NCI-H2107 treated with DMSO at 0.1 percent for 48 hours (cell line): ENCODE measurements at regions not wholly inside any gene's neighbourhood (a gene's known extent, or its start where the extent isn't known, plus 50 kb on each side); places are given as distances from the start of the nearest gene placed in this dataset.

Experiments
- DNase-seq: peaks from one replicate; lab custom pipeline; 2025; ENCODE audit not compliant: unreplicated experiment; lab: John Stamatoyannopoulos, UW

GRCh38 chr4:14284578-14284977, 657.1 kb upstream of the BOD1L1 start:
- no peak for DNase-seq

- no peak for DNase-seq
Observed at GRCh38 chr4:14289708-14290107, 662.2 kb upstream of the BOD1L1 start.

- DNase-seq: no peak
Observed at GRCh38 chr4:14293582-14293981, 666.1 kb upstream of the BOD1L1 start.

- DNase-seq: no peak
Observed at GRCh38 chr4:14294611-14295010, 667.1 kb upstream of the BOD1L1 start.

- DNase-seq: no peak
Observed at GRCh38 chr4:14299166-14299565, 671.6 kb upstream of the BOD1L1 start.

GRCh38 chr4:14302021-14302420, 674.5 kb upstream of the BOD1L1 start:
- DNase-seq: no peak

GRCh38 chr4:14303856-14304255, 676.3 kb upstream of the BOD1L1 start:
- DNase-seq: no peak

GRCh38 chr4:14308229-14308651, 680.7 kb upstream of the BOD1L1 start:
- no peak for DNase-seq

GRCh38 chr4:14309431-14309830, 681.9 kb upstream of the BOD1L1 start:
- no peak for DNase-seq

- no peak for DNase-seq
Observed at GRCh38 chr4:14313757-14314156, 686.2 kb upstream of the BOD1L1 start.

GRCh38 chr4:14315129-14315528, 687.2 kb upstream of the CPEB2 start:
- DNase-seq: no peak

GRCh38 chr4:14317351-14317750, 684.9 kb upstream of the CPEB2 start:
- DNase-seq: no peak

GRCh38 chr4:14318671-14319070, 683.6 kb upstream of the CPEB2 start:
- no peak for DNase-seq

GRCh38 chr4:14321723-14322122, 680.6 kb upstream of the CPEB2 start:
- DNase-seq: no peak

- DNase-seq: no peak
Observed at GRCh38 chr4:14323191-14323590, 679.1 kb upstream of the CPEB2 start.

GRCh38 chr4:14329228-14329627, 673.1 kb upstream of the CPEB2 start:
- no peak for DNase-seq

- DNase-seq: no peak
Observed at GRCh38 chr4:14333616-14334015, 668.7 kb upstream of the CPEB2 start.

GRCh38 chr4:14334166-14334565, 668.1 kb upstream of the CPEB2 start:
- no peak for DNase-seq

- DNase-seq: no peak
Observed at GRCh38 chr4:14335872-14336271, 666.4 kb upstream of the CPEB2 start.

- no peak for DNase-seq
Observed at GRCh38 chr4:14336656-14337055, 665.6 kb upstream of the CPEB2 start.

- DNase-seq: no peak
Observed at GRCh38 chr4:14337892-14338584, 664.2 kb upstream of the CPEB2 start.

GRCh38 chr4:14338585-14339265, 663.6 kb upstream of the CPEB2 start:
- DNase-seq: no peak

- DNase-seq: no peak
Observed at GRCh38 chr4:14339715-14340114, 662.6 kb upstream of the CPEB2 start.
